ENCODE measurements at regions not wholly inside any gene's neighbourhood (a gene's known extent, or its start where the extent isn't known, plus 50 kb on each side); places are given as distances from the start of the nearest gene placed in this dataset.
A peak's percentile ranks its signal among the peaks of the same experiment; 100 is the strongest.

GRCh38 chr4:82235346-82235745 is 138.4 kb downstream of the HNRNPD start:
- H3K4me3 ChIP-seq = no peak overlapping the region
- no peaks in the 10 kb centered on the region for H3K4me1 ChIP-seq (ENCODE audit: low read depth)
- H3K36me3 ChIP-seq = no peaks in the 10 kb centered on the region
- no peak for TF ChIP-seq CTCF (IDR thresholded peaks at IDR 0.05; ENCODE audit: low read depth, low read length)
- no peaks in the 10 kb centered on the region for H3K9me3 ChIP-seq (ENCODE audit: low read depth)
- no peak overlapping the region for H3K27ac ChIP-seq
- DNase-seq (ENCODE audit: low read depth in 1 of 2, low spot score in 1 of 2) = no peak
- H3K27me3 ChIP-seq = no peaks in the 10 kb centered on the region

- H3K27me3 ChIP-seq = no peaks in the 10 kb centered on the region
- TF ChIP-seq CTCF (IDR thresholded peaks at IDR 0.05; ENCODE audit: low read depth, low read length) = no peak
- DNase-seq (ENCODE audit: low read depth in 1 of 2, low spot score in 1 of 2) = no peak
- no peaks in the 10 kb centered on the region for H3K36me3 ChIP-seq
- H3K9me3 ChIP-seq (ENCODE audit: low read depth) = no peaks in the 10 kb centered on the region
- no peaks in the 10 kb centered on the region for H3K4me1 ChIP-seq (ENCODE audit: low read depth)
- no peak overlapping the region for H3K4me3 ChIP-seq
- no peak overlapping the region for H3K27ac ChIP-seq
These were observed 140.9 kb downstream of the HNRNPD start for GRCh38 chr4:82232891-82233290.

- Histone ChIP-seq H3K36me3 (no peaks in the 10 kb centered on the region), H3K4me1 (ENCODE audit: low read depth) (no peaks in the 10 kb centered on the region), H3K9me3 (ENCODE audit: low read depth) (no peaks in the 10 kb centered on the region), H3K4me3 (no peak overlapping the region), H3K27me3 (no peaks in the 10 kb centered on the region), H3K27ac (no peak overlapping the region)
- DNase-seq (ENCODE audit: low read depth in 1 of 2, low spot score in 1 of 2) = no peak
- no peak for TF ChIP-seq CTCF (IDR thresholded peaks at IDR 0.05; ENCODE audit: low read depth, low read length)
These were observed 142.0 kb downstream of the HNRNPD start for GRCh38 chr4:82231806-82232205.

GRCh38 chr4:82230306-82230705 is 143.5 kb downstream of the HNRNPD start:
- no peaks in the 10 kb centered on the region for H3K9me3 ChIP-seq (ENCODE audit: low read depth)

GRCh38 chr4:82225030-82225429 is 148.8 kb downstream of the HNRNPD start:
- Histone ChIP-seq H3K9me3 (ENCODE audit: low read depth) (no peaks in the 10 kb centered on the region), H3K27me3 (no peaks in the 10 kb centered on the region), H3K27ac (no peak overlapping the region), H3K36me3 (no peaks in the 10 kb centered on the region), H3K4me3 (no peak overlapping the region), H3K4me1 (ENCODE audit: low read depth) (no peaks in the 10 kb centered on the region)
- no peak for DNase-seq (ENCODE audit: low read depth in 1 of 2, low spot score in 1 of 2)
- no peak for TF ChIP-seq CTCF (IDR thresholded peaks at IDR 0.05; ENCODE audit: low read depth, low read length)

More at GRCh38 chr4:82230306-82230705, 143.5 kb downstream of the HNRNPD start:
- Histone ChIP-seq H3K4me1 (ENCODE audit: low read depth) (no peaks in the 10 kb centered on the region), H3K4me3 (no peak overlapping the region), H3K36me3 (no peaks in the 10 kb centered on the region), H3K27ac (no peak overlapping the region), H3K27me3 (no peaks in the 10 kb centered on the region)
- no peak for TF ChIP-seq CTCF (IDR thresholded peaks at IDR 0.05; ENCODE audit: low read depth, low read length)
- peak in 1 of 2 donors; percentile 55 for DNase-seq (ENCODE audit: low read depth in 1 of 2, low spot score in 1 of 2)

- Histone ChIP-seq H3K9me3 (ENCODE audit: low read depth) (no peaks in the 10 kb centered on the region), H3K4me1 (ENCODE audit: low read depth) (no peaks in the 10 kb centered on the region), H3K27me3 (no peaks in the 10 kb centered on the region), H3K36me3 (no peaks in the 10 kb centered on the region), H3K27ac (no peak overlapping the region), H3K4me3 (no peak overlapping the region)
- DNase-seq (ENCODE audit: low read depth in 1 of 2, low spot score in 1 of 2) = peak in 1 of 2 donors; percentile 30
- TF ChIP-seq CTCF (IDR thresholded peaks at IDR 0.05; ENCODE audit: low read depth, low read length) = no peak
These were observed 150.1 kb downstream of the HNRNPD start for GRCh38 chr4:82223715-82224114.

Data from cardiac muscle cell (in vitro differentiated cells and primary cell).